ENCODE measurements at regions not wholly inside any gene's neighbourhood (a gene's known extent, or its start where the extent isn't known, plus 50 kb on each side); places are given as distances from the start of the nearest gene placed in this dataset.

DNA sequence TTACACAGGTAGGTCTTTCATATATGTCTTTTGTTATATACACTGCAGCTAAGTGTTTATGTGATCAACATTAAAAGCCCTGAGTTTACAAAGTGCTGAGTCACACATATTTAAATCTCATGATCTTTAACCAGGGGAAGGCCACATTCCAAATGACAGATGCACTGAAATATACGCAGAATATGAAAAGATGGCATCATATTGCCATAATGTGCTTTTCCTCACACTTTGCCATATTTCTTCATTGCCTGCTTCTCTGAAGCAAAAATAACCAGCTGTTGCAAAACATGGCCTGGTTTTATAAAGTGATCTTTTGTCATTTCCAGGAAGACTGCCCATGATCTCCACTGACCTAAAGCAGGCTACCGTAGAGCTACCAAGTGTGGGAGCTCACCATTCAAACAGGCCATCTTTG, 93.5 kb upstream of the MAPRE2 start:
- H3T11ph ChIP-seq (ENCODE audit: low read length): no peak overlapping the region
- no CpG with 5 or more reads among the region's 2 CpGs for WGBS (ENCODE audit: extremely low coverage, insufficient read length, low lambda C conversion rate)
- no peak overlapping the region for H3K18ac ChIP-seq (ENCODE audit: insufficient read length, low read depth, low read length)
- no peak for DNase-seq
- H3K56ac ChIP-seq (ENCODE audit: insufficient read length, low read depth, low read length): no peak overlapping the region
- H2AFZ ChIP-seq (ENCODE audit: low read length): no peak overlapping the region
- no peak overlapping the region for H3K23ac ChIP-seq (ENCODE audit: insufficient read length, low read depth, low read length)
- no peak overlapping the region for H2AK5ac ChIP-seq (ENCODE audit: insufficient read length, low read length)
- no peak overlapping the region for H3K9ac ChIP-seq (ENCODE audit: extremely low read depth, insufficient read length, low read length)
- H4K5ac ChIP-seq (ENCODE audit: insufficient read length, low read depth, low read length): no peak overlapping the region
- H3K14ac ChIP-seq (ENCODE audit: insufficient read depth, low read length): no peak overlapping the region
- Mint-ChIP-seq H3K27ac (no peak overlapping the region; a peak in 1 of 7 replicates), H3K36me3 (ENCODE audit: insufficient read depth in 1 of 3, low read depth in 3 of 3) (no peaks in the 10 kb centered on the region), H3K4me1 (peaks cover 0 to 4% of the 10 kb centered on the region in 2 experiments; a peak in 2 of 4 replicates), H3K4me3 (no peak overlapping the region), H3K27me3 (ENCODE audit: low read depth) (no peaks in the 10 kb centered on the region), H3K9me3 (no peaks in the 10 kb centered on the region)
- no peak overlapping the region for H2BK12ac ChIP-seq (ENCODE audit: insufficient read length, low read depth, low read length)
- H3K4me2 ChIP-seq (ENCODE audit: insufficient read depth, insufficient read length, low read length): no peak overlapping the region
- H2BK15ac ChIP-seq (ENCODE audit: low read depth, low read length): no peak overlapping the region
- H3K27ac ChIP-seq (ENCODE audit: insufficient read length, low read depth, low read length): no peak overlapping the region
- no peak overlapping the region for H2BK120ac ChIP-seq (ENCODE audit: low read depth, low read length, poor library complexity, severe bottlenecking)
- H3K27me3 ChIP-seq (ENCODE audit: insufficient read depth, low read length): no peaks in the 10 kb centered on the region
- H4K20me1 ChIP-seq (ENCODE audit: control insufficient read depth, insufficient read depth, insufficient read length): no peaks in the 10 kb centered on the region
- no peak overlapping the region for H4K8ac ChIP-seq (replicated peaks; ENCODE audit: insufficient read length, low read depth, low read length)
- no peaks in the 10 kb centered on the region for H3K23me2 ChIP-seq (ENCODE audit: insufficient read length, low read depth, low read length, poor library complexity, severe bottlenecking)
- no peaks in the 10 kb centered on the region for H3K79me1 ChIP-seq (ENCODE audit: insufficient read depth, low read depth, low read length, poor library complexity, severe bottlenecking)
- no peak overlapping the region for H4K91ac ChIP-seq (ENCODE audit: insufficient read length, low read depth, low read length)
- no peak overlapping the region for H2BK20ac ChIP-seq (ENCODE audit: low read depth, low read length, poor library complexity, severe bottlenecking)
- H2BK5ac ChIP-seq (ENCODE audit: insufficient read length, low read length): no peak overlapping the region
- peaks cover 2% of the 10 kb centered on the region; the same call in 1 of the 2 replicates for H3K4me1 ChIP-seq (ENCODE audit: insufficient read depth, low read length)
- TF ChIP-seq, protein P1, sequence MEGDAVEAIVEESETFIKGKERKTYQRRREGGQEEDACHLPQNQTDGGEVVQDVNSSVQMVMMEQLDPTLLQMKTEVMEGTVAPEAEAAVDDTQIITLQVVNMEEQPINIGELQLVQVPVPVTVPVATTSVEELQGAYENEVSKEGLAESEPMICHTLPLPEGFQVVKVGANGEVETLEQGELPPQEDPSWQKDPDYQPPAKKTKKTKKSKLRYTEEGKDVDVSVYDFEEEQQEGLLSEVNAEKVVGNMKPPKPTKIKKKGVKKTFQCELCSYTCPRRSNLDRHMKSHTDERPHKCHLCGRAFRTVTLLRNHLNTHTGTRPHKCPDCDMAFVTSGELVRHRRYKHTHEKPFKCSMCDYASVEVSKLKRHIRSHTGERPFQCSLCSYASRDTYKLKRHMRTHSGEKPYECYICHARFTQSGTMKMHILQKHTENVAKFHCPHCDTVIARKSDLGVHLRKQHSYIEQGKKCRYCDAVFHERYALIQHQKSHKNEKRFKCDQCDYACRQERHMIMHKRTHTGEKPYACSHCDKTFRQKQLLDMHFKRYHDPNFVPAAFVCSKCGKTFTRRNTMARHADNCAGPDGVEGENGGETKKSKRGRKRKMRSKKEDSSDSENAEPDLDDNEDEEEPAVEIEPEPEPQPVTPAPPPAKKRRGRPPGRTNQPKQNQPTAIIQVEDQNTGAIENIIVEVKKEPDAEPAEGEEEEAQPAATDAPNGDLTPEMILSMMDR (conservative IDR thresholded peaks at IDR 0.05): no peak
- H3K79me2 ChIP-seq (ENCODE audit: insufficient read depth, low read length): no peaks in the 10 kb centered on the region
- no peak overlapping the region for H3K4ac ChIP-seq (ENCODE audit: low read depth, low read length)
- no peaks in the 10 kb centered on the region for H3K9me3 ChIP-seq (ENCODE audit: control insufficient read depth, low read depth, low read length)
